Thyroid gland (tissue), 4 donors: ENCODE measurements at regions not wholly inside any gene's neighbourhood (a gene's known extent, or its start where the extent isn't known, plus 50 kb on each side); places are given as distances from the start of the nearest gene placed in this dataset.

ENCODE experiments used
- CTCF ChIP-seq, 6 experiments: fragments of 200-600 bp in 3 of 6; fragments of 450-650 bp in 3 of 6; sonication (generic) in 3 of 6; IDR thresholded peaks; one replicate each; pipeline ENCODE4 v1.5.1; 2016 to 2019; ENCODE audit warnings: antibody characterized with exemption in 6 of 6, mild to moderate bottlenecking in 2 of 6, inconsistent platforms in 1 of 6, moderate library complexity in 1 of 6
- POLR2A ChIP-seq, 2 donors: fragments of 450-650 bp; IDR thresholded peaks; one replicate each; pipeline ENCODE4 v1.6.1; 2017; ENCODE audit warnings: antibody characterized with exemption in 2 of 2, mild to moderate bottlenecking in 2 of 2, moderate library complexity in 1 of 2

- TF ChIP-seq CTCF (IDR thresholded peaks at IDR 0.05): no peak
- TF ChIP-seq POLR2A (IDR thresholded peaks at IDR 0.05): no peak
These were observed 233.6 kb downstream of the TPBG start for GRCh38 chr6:82597201-82597600.
